ENCODE measurements at regions not wholly inside any gene's neighbourhood (a gene's known extent, or its start where the extent isn't known, plus 50 kb on each side); places are given as distances from the start of the nearest gene placed in this dataset.

- DNase-seq (ENCODE audit: low read depth in 2 of 2): no peak
Measured at GRCh38 chr1:29471487-29472313, 235.4 kb downstream of the PTPRU start.

GRCh38 chr1:29470788-29471119, 234.4 kb downstream of the PTPRU start:
- no peak for DNase-seq (ENCODE audit: low read depth in 2 of 2)

- DNase-seq (ENCODE audit: low read depth in 2 of 2): no peak
Measured at GRCh38 chr1:29470087-29470787, 233.9 kb downstream of the PTPRU start.

- no peak for DNase-seq (ENCODE audit: low read depth in 2 of 2)
Measured at GRCh38 chr1:29469457-29469856, 233.1 kb downstream of the PTPRU start.

GRCh38 chr1:29467989-29468900, 231.9 kb downstream of the PTPRU start:
- no peak for DNase-seq (ENCODE audit: low read depth in 2 of 2)

- DNase-seq (ENCODE audit: low read depth in 2 of 2): no peak
Measured at GRCh38 chr1:29466258-29466657, 229.9 kb downstream of the PTPRU start.

- no peak for DNase-seq (ENCODE audit: low read depth in 2 of 2)
Measured at GRCh38 chr1:29465755-29466154, 229.4 kb downstream of the PTPRU start.

GRCh38 chr1:29462096-29462495, 225.8 kb downstream of the PTPRU start:
- DNase-seq (ENCODE audit: low read depth in 2 of 2): no peak

GRCh38 chr1:29461115-29461739, 224.9 kb downstream of the PTPRU start:
- DNase-seq (ENCODE audit: low read depth in 2 of 2): no peak

- no peak for DNase-seq (ENCODE audit: low read depth in 2 of 2)
Measured at GRCh38 chr1:29460694-29461093, 224.4 kb downstream of the PTPRU start.

- no peak for DNase-seq (ENCODE audit: low read depth in 2 of 2)
Measured at GRCh38 chr1:29460041-29460610, 223.8 kb downstream of the PTPRU start.

- DNase-seq (ENCODE audit: low read depth in 2 of 2): no peak
Measured at GRCh38 chr1:29459620-29459945, 223.3 kb downstream of the PTPRU start.

- no peak for DNase-seq (ENCODE audit: low read depth in 2 of 2)
Measured at GRCh38 chr1:29458737-29459619, 222.7 kb downstream of the PTPRU start.

- DNase-seq (ENCODE audit: low read depth in 2 of 2): no peak
Measured at GRCh38 chr1:29457496-29458368, 221.4 kb downstream of the PTPRU start.

GRCh38 chr1:29456685-29457435, 220.5 kb downstream of the PTPRU start:
- no peak for DNase-seq (ENCODE audit: low read depth in 2 of 2)

GRCh38 chr1:29455781-29456180, 219.5 kb downstream of the PTPRU start:
- DNase-seq (ENCODE audit: low read depth in 2 of 2): no peak

GRCh38 chr1:29454616-29455380, 218.5 kb downstream of the PTPRU start:
- no peak for DNase-seq (ENCODE audit: low read depth in 2 of 2)

All from stimulated activated CD4-positive, alpha-beta T cell treated with anti-CD3 and anti-CD28 coated beads, Interleukin-15, amount 100 ng/mL, for 48 hours (primary cell).